ENCODE measurements at regions not wholly inside any gene's neighbourhood (a gene's known extent, or its start where the extent isn't known, plus 50 kb on each side); places are given as distances from the start of the nearest gene placed in this dataset.

DNA sequence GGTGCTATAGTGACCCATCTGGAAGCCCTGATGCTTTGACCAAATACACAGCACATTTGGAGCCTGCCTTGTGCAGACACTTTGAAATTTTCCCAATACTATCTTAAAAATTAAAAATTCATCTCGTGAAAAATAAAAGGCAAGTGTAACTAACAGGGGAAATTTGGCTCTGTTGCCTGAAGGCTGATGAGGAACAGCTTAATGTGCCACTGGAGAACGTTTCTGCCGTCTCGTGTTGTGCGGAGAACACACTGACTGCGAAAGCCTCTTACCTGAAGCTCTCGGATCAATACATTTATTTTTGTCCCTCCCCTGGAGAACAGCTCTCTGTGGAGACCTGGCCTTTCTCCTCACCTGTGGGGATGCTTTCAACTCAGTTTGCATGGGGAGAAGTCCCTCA is 77.2 kb upstream of the CHST15 start:
- TF ChIP-seq, protein P1, sequence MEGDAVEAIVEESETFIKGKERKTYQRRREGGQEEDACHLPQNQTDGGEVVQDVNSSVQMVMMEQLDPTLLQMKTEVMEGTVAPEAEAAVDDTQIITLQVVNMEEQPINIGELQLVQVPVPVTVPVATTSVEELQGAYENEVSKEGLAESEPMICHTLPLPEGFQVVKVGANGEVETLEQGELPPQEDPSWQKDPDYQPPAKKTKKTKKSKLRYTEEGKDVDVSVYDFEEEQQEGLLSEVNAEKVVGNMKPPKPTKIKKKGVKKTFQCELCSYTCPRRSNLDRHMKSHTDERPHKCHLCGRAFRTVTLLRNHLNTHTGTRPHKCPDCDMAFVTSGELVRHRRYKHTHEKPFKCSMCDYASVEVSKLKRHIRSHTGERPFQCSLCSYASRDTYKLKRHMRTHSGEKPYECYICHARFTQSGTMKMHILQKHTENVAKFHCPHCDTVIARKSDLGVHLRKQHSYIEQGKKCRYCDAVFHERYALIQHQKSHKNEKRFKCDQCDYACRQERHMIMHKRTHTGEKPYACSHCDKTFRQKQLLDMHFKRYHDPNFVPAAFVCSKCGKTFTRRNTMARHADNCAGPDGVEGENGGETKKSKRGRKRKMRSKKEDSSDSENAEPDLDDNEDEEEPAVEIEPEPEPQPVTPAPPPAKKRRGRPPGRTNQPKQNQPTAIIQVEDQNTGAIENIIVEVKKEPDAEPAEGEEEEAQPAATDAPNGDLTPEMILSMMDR (IDR thresholded peaks at IDR 0.05): no peak
- TF ChIP-seq EZH2 (IDR thresholded peaks at IDR 0.05): no peak
- TF ChIP-seq EZH2phosphoT487 (IDR thresholded peaks at IDR 0.05): no peak
